GM12872 (cell line): ENCODE measurements at regions not wholly inside any gene's neighbourhood (a gene's known extent, or its start where the extent isn't known, plus 50 kb on each side); places are given as distances from the start of the nearest gene placed in this dataset.

Experiments used
- CTCF ChIP-seq: IDR thresholded peaks from 3 replicates; pipeline ENCODE4 v1.5.1; 2011; ENCODE audit warnings: low read depth, mild to moderate bottlenecking, low read length, moderate library complexity; ENCODE audit not compliant: insufficient read depth

GRCh38 chr4:59127006-59127405 lies 2016.8 kb upstream of the IGFBP7 start:
- no peak for TF ChIP-seq CTCF

- no peak for TF ChIP-seq CTCF
These were observed 2017.6 kb upstream of the IGFBP7 start for GRCh38 chr4:59127743-59128142.

- TF ChIP-seq CTCF: no peak
These were observed 2025.2 kb upstream of the IGFBP7 start for GRCh38 chr4:59135248-59135985.

GRCh38 chr4:59161249-59161648 lies 2038.9 kb upstream of the ADGRL3 start:
- TF ChIP-seq CTCF: no peak

GRCh38 chr4:59175617-59176016 lies 2024.5 kb upstream of the ADGRL3 start:
- TF ChIP-seq CTCF: no peak

GRCh38 chr4:59179372-59179771 lies 2020.8 kb upstream of the ADGRL3 start:
- no peak for TF ChIP-seq CTCF

GRCh38 chr4:59180161-59180560 lies 2020.0 kb upstream of the ADGRL3 start:
- no peak for TF ChIP-seq CTCF
